Upper lobe of left lung (tissue), 4 donors: ENCODE measurements at regions not wholly inside any gene's neighbourhood (a gene's known extent, or its start where the extent isn't known, plus 50 kb on each side); places are given as distances from the start of the nearest gene placed in this dataset.

Source experiments
- POLR2A ChIP-seq, 4 donors: fragments of 450-650 bp; IDR thresholded peaks; one replicate each; pipeline ENCODE4 v1.5.1; 2016 to 2017; ENCODE audit warnings: antibody characterized with exemption in 4 of 4, mild to moderate bottlenecking in 2 of 4
- POLR2AphosphoS5 ChIP-seq, 2 donors: sonication (generic); formaldehyde crosslinking; IDR thresholded peaks; one replicate each; pipeline ENCODE4 v1.5.1; 2017; ENCODE audit warnings: antibody characterized with exemption in 2 of 2
- TF ChIP-seq, protein P1 (sequence below), 6 experiments: fragments of 450-650 bp in 4 of 6; fragments of 200-600 bp in 2 of 6; sonication (generic) in 2 of 6; IDR thresholded peaks; one replicate each; pipeline ENCODE4 v1.5.1; 2016 to 2019; ENCODE audit warnings: antibody characterized with exemption in 6 of 6

DNA sequence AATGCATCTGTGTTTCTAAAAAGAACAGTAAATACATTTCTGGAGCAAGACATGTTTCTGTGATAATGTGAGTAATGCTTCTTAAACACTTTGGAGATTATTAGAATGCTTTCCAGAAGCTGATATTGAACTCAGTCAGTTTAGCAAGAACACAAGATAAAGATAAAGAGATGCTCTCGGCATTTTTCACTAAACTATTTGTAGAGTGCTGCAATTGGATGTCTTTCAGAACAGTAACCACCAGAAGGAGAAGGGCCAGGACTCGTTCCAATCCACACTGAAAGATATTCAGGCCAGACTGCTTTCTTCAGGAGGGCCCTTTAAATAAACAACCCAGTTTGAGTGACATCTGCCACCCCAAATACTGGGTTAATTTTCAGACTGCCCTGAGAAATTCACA, 456.0 kb downstream of the TBC1D4 start:
- TF ChIP-seq POLR2AphosphoS5 (IDR thresholded peaks at IDR 0.05) (no peak), POLR2A (IDR thresholded peaks at IDR 0.05) (no peak)
- TF ChIP-seq, protein P1, sequence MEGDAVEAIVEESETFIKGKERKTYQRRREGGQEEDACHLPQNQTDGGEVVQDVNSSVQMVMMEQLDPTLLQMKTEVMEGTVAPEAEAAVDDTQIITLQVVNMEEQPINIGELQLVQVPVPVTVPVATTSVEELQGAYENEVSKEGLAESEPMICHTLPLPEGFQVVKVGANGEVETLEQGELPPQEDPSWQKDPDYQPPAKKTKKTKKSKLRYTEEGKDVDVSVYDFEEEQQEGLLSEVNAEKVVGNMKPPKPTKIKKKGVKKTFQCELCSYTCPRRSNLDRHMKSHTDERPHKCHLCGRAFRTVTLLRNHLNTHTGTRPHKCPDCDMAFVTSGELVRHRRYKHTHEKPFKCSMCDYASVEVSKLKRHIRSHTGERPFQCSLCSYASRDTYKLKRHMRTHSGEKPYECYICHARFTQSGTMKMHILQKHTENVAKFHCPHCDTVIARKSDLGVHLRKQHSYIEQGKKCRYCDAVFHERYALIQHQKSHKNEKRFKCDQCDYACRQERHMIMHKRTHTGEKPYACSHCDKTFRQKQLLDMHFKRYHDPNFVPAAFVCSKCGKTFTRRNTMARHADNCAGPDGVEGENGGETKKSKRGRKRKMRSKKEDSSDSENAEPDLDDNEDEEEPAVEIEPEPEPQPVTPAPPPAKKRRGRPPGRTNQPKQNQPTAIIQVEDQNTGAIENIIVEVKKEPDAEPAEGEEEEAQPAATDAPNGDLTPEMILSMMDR (IDR thresholded peaks at IDR 0.05): no peak
